ENCODE measurements at regions not wholly inside any gene's neighbourhood (a gene's known extent, or its start where the extent isn't known, plus 50 kb on each side); places are given as distances from the start of the nearest gene placed in this dataset.

DNA sequence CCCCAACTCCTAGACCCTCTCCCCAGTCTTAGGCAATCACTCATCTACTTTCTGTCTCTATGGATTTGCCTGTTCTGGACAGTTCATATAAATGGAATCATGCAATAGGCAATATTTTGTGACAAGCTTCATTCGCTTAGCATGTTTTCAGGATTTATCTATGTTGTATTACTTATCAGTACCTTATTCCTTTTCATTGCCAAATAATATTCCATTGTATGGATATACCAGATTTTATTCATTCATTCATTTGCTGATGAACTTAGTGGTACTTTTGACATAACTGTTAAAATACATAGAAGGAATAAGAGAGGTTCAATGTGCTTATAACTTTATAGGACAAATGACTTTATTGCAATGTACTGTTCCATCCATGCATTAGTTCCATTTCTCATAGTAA, 231.0 kb downstream of the SNX10 start:
- TF ChIP-seq, protein P1, sequence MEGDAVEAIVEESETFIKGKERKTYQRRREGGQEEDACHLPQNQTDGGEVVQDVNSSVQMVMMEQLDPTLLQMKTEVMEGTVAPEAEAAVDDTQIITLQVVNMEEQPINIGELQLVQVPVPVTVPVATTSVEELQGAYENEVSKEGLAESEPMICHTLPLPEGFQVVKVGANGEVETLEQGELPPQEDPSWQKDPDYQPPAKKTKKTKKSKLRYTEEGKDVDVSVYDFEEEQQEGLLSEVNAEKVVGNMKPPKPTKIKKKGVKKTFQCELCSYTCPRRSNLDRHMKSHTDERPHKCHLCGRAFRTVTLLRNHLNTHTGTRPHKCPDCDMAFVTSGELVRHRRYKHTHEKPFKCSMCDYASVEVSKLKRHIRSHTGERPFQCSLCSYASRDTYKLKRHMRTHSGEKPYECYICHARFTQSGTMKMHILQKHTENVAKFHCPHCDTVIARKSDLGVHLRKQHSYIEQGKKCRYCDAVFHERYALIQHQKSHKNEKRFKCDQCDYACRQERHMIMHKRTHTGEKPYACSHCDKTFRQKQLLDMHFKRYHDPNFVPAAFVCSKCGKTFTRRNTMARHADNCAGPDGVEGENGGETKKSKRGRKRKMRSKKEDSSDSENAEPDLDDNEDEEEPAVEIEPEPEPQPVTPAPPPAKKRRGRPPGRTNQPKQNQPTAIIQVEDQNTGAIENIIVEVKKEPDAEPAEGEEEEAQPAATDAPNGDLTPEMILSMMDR (IDR thresholded peaks at IDR 0.05), result no peak
- no peak for TF ChIP-seq POLR2A (IDR thresholded peaks at IDR 0.05)

Measured in prostate gland (tissue), 2 donors.